BLaER1 treated with 17β-estradiol and CSF1 and Interleukin-3, amounts not matched to agents 10 nM and 100 nM (cell line): ENCODE measurements at regions not wholly inside any gene's neighbourhood (a gene's known extent, or its start where the extent isn't known, plus 50 kb on each side); places are given as distances from the start of the nearest gene placed in this dataset.
A peak's percentile ranks its signal among the peaks of the same experiment; 100 is the strongest.

ENCODE experiments used
- H3K27ac ChIP-seq, 11 experiments: shearing (Covaris generic); formaldehyde crosslinking; 2 replicates each; pipeline ENCODE4 v1.8.1; 2022
- H3K27me3 ChIP-seq, 11 experiments: shearing (Covaris generic); formaldehyde crosslinking; 2 replicates each; pipeline ENCODE4 v1.8.1; 2022
- H3K36me3 ChIP-seq, 11 experiments: shearing (Covaris generic); formaldehyde crosslinking; 2 replicates each; pipeline ENCODE4 v1.8.1; 2022
- H3K4me1 ChIP-seq, 10 experiments: shearing (Covaris generic); formaldehyde crosslinking; 2 replicates each; pipeline ENCODE4 v1.8.1; 2022
- H3K4me2 ChIP-seq, 11 experiments: shearing (Covaris generic); formaldehyde crosslinking; 2 replicates each; pipeline ENCODE4 v1.8.1; 2022
- H3K4me3 ChIP-seq, 10 experiments: shearing (Covaris generic); formaldehyde crosslinking; 2 replicates each; pipeline ENCODE4 v1.8.1; 2022
- H3K9ac ChIP-seq, 11 experiments: shearing (Covaris generic); formaldehyde crosslinking; 2 replicates each; pipeline ENCODE4 v1.8.1; 2022
- H3K9me3 ChIP-seq, 11 experiments: shearing (Covaris generic); formaldehyde crosslinking; replicated peaks in 1 of 11; 2 replicates each; pipeline ENCODE4 v1.8.1; 2022
- H4K20me1 ChIP-seq, 11 experiments: shearing (Covaris generic); formaldehyde crosslinking; 2 replicates each; pipeline ENCODE4 v1.8.1; 2022
- Cebpa-rat ChIP-seq, 11 experiments: shearing (Covaris generic); IDR thresholded peaks; 2 replicates each; pipeline ENCODE4 v1.8.1; 2022

GRCh38 chr6:100135977-100136376, 142.0 kb upstream of the MCHR2 start:
- Histone ChIP-seq H3K27me3 (no peaks in the 10 kb centered on the region), H3K36me3 (no peaks in the 10 kb centered on the region), H3K4me2 (no peak overlapping the region), H3K9me3 (peaks cover 0 to 7% (median under 1%) of the 10 kb centered on the region in 11 experiments; a peak in 5 of 22 replicates), H3K27ac (no peak overlapping the region), H3K4me3 (no peak overlapping the region), H3K9ac (no peak overlapping the region), H3K4me1 (peaks cover 0 to 12% (median 7%) of the 10 kb centered on the region in 10 experiments; a peak in 13 of 20 replicates), H4K20me1 (no peaks in the 10 kb centered on the region)
- TF ChIP-seq Cebpa-rat (IDR thresholded peaks at IDR 0.05): no peak

GRCh38 chr6:100134703-100135102, 140.7 kb upstream of the MCHR2 start:
- H3K27ac ChIP-seq: no peak overlapping the region
- H3K36me3 ChIP-seq: no peaks in the 10 kb centered on the region
- no peaks in the 10 kb centered on the region for H4K20me1 ChIP-seq
- no peak overlapping the region for H3K4me3 ChIP-seq
- H3K4me2 ChIP-seq: peak overlapping the region in 6 of 11 experiments; percentile 25 to 68 (median 40); a peak in 10 of 22 replicates
- no peak overlapping the region for H3K9ac ChIP-seq
- no peaks in the 10 kb centered on the region for H3K27me3 ChIP-seq
- peaks cover 0 to 12% (median 7%) of the 10 kb centered on the region in 10 experiments; a peak in 13 of 20 replicates for H3K4me1 ChIP-seq
- H3K9me3 ChIP-seq: peaks cover 0 to 15% (median 5%) of the 10 kb centered on the region in 11 experiments; a peak in 8 of 22 replicates
- no peak for TF ChIP-seq Cebpa-rat (IDR thresholded peaks at IDR 0.05)

- Histone ChIP-seq H3K4me1 (peaks cover 0 to 12% (median 7%) of the 10 kb centered on the region in 10 experiments; a peak in 13 of 20 replicates), H3K9me3 (peaks cover 0 to 15% (median 5%) of the 10 kb centered on the region in 11 experiments; a peak in 8 of 22 replicates), H3K27ac (no peak overlapping the region), H3K4me3 (no peak overlapping the region), H3K36me3 (no peaks in the 10 kb centered on the region), H3K9ac (no peak overlapping the region), H3K27me3 (no peaks in the 10 kb centered on the region), H4K20me1 (no peaks in the 10 kb centered on the region), H3K4me2 (peak overlapping the region in 7 of 11 experiments; percentile 20 to 68 (median 38); a peak in 13 of 22 replicates)
- no peak for TF ChIP-seq Cebpa-rat (IDR thresholded peaks at IDR 0.05)
These were observed 140.3 kb upstream of the MCHR2 start for GRCh38 chr6:100134297-100134696.

- peaks cover 0 to 15% (median 5%) of the 10 kb centered on the region in 11 experiments; a peak in 8 of 22 replicates for H3K9me3 ChIP-seq
- TF ChIP-seq Cebpa-rat (IDR thresholded peaks at IDR 0.05): no peak
- H3K4me2 ChIP-seq: no peak overlapping the region
- no peak overlapping the region for H3K27ac ChIP-seq
- no peaks in the 10 kb centered on the region for H3K27me3 ChIP-seq
- H4K20me1 ChIP-seq: no peaks in the 10 kb centered on the region; a peak in 1 of 22 replicates
- no peak overlapping the region for H3K4me3 ChIP-seq
- peaks cover 0 to 12% (median 7%) of the 10 kb centered on the region in 10 experiments; a peak in 13 of 20 replicates for H3K4me1 ChIP-seq
- H3K36me3 ChIP-seq: no peaks in the 10 kb centered on the region
- H3K9ac ChIP-seq: no peak overlapping the region
These were observed 138.0 kb upstream of the MCHR2 start for GRCh38 chr6:100132005-100132404.

DNA sequence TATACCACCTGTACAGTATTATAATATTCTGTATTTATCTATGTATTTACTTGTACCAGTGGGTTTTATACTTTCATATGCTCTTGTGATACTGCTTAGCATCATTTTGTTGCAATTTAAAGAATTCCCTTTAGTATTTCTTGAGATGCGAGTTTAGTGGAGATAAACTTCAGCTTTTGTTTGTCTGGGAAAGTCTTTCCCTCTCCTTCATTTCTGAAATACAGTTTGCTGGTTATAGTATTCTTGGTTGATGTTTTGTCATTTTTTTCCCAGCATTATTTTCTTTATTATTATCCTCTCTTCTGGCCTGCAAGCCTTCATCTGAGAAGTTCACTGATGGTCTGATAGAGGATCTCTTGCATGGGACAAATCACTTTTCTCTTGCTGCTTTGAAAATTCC, 136.6 kb upstream of the MCHR2 start:
- no peak overlapping the region for H3K27ac ChIP-seq
- no peak overlapping the region for H3K4me3 ChIP-seq
- H4K20me1 ChIP-seq: no peaks in the 10 kb centered on the region; a peak in 1 of 22 replicates
- H3K4me2 ChIP-seq: no peak overlapping the region
- peaks cover 0 to 15% (median 5%) of the 10 kb centered on the region in 11 experiments; a peak in 8 of 22 replicates for H3K9me3 ChIP-seq
- no peaks in the 10 kb centered on the region for H3K27me3 ChIP-seq
- no peak for TF ChIP-seq Cebpa-rat (IDR thresholded peaks at IDR 0.05)
- no peaks in the 10 kb centered on the region for H3K36me3 ChIP-seq
- peaks cover 0 to 12% (median 7%) of the 10 kb centered on the region in 10 experiments; a peak in 13 of 20 replicates for H3K4me1 ChIP-seq
- H3K9ac ChIP-seq: no peak overlapping the region

GRCh38 chr6:100126790-100127484, 132.9 kb upstream of the MCHR2 start:
- H3K4me3 ChIP-seq: no peak overlapping the region
- no peaks in the 10 kb centered on the region for H3K36me3 ChIP-seq
- H3K27ac ChIP-seq: no peak overlapping the region
- TF ChIP-seq Cebpa-rat (IDR thresholded peaks at IDR 0.05): no peak
- H3K4me2 ChIP-seq: no peak overlapping the region
- H4K20me1 ChIP-seq: no peaks in the 10 kb centered on the region; a peak in 1 of 22 replicates
- peaks cover 0 to 15% (median 5%) of the 10 kb centered on the region in 11 experiments; a peak in 8 of 22 replicates for H3K9me3 ChIP-seq
- H3K9ac ChIP-seq: no peak overlapping the region
- no peaks in the 10 kb centered on the region for H3K4me1 ChIP-seq
- no peaks in the 10 kb centered on the region for H3K27me3 ChIP-seq

DNA sequence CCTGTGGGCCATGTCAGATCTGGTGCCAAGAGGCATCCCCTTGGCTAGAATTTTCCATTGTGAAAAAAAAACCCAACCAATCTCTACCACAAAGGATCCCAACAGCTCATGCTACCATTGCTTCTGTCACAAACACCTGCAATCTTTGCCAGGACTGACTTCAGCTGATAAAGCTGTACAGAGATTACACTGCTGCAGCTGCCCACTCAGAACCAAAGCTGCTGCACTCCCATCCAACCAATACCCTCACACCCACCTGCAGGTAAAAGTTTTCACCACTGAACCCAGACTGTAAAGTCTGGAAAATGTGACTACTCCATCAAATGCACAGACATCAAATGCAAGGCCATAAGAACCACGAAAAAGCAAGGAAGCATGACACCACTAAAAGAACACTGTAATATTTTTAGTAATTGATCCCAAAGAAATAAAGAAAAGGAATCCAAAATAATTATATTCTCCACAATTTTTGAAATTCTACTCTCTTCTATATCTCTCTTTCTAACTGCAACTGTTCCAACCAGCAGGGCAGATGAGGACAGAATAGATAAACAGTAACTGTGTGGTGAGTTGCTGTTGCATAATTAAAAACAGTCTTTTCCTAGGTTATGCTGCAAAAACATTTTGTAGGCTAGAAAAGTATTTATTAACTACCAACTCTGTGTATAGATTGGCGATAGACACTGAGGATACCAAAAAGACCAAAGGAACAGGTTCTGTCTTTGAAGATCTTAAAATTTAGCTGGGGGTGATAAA, 128.0 kb upstream of the MCHR2 start:
- no peak overlapping the region for H3K4me3 ChIP-seq
- no peak overlapping the region for H3K9ac ChIP-seq
- H3K4me1 ChIP-seq: no peaks in the 10 kb centered on the region
- no peaks in the 10 kb centered on the region for H4K20me1 ChIP-seq
- no peaks in the 10 kb centered on the region for H3K27me3 ChIP-seq
- no peak overlapping the region for H3K4me2 ChIP-seq
- no peaks in the 10 kb centered on the region for H3K36me3 ChIP-seq
- no peak overlapping the region for H3K27ac ChIP-seq
- no peak for TF ChIP-seq Cebpa-rat (IDR thresholded peaks at IDR 0.05)
- no peaks in the 10 kb centered on the region for H3K9me3 ChIP-seq

DNA sequence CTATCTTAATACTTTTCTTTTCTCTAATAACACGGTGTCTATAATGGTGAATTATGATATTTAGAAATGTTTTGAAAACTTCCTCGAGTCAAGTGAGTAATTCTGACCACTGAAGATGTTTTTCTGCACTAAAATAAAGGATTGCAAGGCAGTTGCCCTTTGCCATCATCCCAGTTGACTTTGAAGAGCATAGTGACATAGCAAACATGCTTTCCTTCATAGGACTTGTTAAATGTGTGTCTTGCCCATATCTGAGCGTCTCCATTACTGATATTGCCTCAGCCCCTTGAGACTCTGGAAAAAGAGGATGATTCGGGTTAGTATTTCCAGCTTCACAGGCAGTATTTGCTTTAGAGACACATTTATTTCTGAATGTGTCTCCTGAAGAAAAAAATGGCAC, 125.2 kb upstream of the MCHR2 start:
- Histone ChIP-seq H3K9ac (no peak overlapping the region), H3K4me3 (no peak overlapping the region), H3K27me3 (no peaks in the 10 kb centered on the region), H3K36me3 (no peaks in the 10 kb centered on the region), H3K9me3 (no peaks in the 10 kb centered on the region), H3K4me2 (no peak overlapping the region), H3K4me1 (no peaks in the 10 kb centered on the region), H3K27ac (no peak overlapping the region), H4K20me1 (no peaks in the 10 kb centered on the region)
- no peak for TF ChIP-seq Cebpa-rat (IDR thresholded peaks at IDR 0.05)

DNA sequence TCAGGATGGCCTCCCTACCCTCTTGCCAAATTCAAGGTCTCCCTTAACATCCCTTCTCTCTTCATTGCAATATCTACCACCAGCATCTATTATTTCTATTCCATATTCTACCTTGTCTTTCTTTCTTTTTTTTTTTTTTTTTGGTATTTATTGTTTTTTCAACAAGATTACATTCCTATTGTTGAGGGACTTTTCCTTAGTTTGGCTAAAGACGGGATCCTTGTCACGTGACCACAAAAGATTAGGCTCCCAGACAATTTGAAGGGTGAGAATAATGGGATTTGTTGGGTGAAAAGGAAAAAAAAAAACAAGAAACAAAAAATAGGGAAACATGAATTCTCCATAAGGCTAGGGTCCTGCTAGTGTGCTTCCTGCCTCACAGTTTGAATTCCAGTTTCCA, 124.3 kb upstream of the MCHR2 start:
- Histone ChIP-seq H3K27me3 (no peaks in the 10 kb centered on the region), H4K20me1 (no peaks in the 10 kb centered on the region), H3K4me3 (no peak overlapping the region), H3K9me3 (no peaks in the 10 kb centered on the region), H3K9ac (no peak overlapping the region), H3K4me2 (no peak overlapping the region), H3K4me1 (no peaks in the 10 kb centered on the region), H3K36me3 (no peaks in the 10 kb centered on the region), H3K27ac (no peak overlapping the region)
- no peak for TF ChIP-seq Cebpa-rat (IDR thresholded peaks at IDR 0.05)
